ENCODE measurements at regions not wholly inside any gene's neighbourhood (a gene's known extent, or its start where the extent isn't known, plus 50 kb on each side); places are given as distances from the start of the nearest gene placed in this dataset.
"Not testable (repeated sequence)": the region's sequence is repeated elsewhere in the genome, so short reads cannot be mapped to it uniquely, and the experiment has no call there.

GRCh38 chr17:20677469-20677868 is 97.9 kb downstream of the CDRT15L2 start:
- H3K4me3 ChIP-seq (ENCODE audit: low read depth, low read length); DNase-seq (ENCODE audit: low read depth): not testable (repeated sequence)

GRCh38 chr17:20678424-20678823 is 98.9 kb downstream of the CDRT15L2 start:
- not testable (repeated sequence) for DNase-seq (ENCODE audit: low read depth)

DNA sequence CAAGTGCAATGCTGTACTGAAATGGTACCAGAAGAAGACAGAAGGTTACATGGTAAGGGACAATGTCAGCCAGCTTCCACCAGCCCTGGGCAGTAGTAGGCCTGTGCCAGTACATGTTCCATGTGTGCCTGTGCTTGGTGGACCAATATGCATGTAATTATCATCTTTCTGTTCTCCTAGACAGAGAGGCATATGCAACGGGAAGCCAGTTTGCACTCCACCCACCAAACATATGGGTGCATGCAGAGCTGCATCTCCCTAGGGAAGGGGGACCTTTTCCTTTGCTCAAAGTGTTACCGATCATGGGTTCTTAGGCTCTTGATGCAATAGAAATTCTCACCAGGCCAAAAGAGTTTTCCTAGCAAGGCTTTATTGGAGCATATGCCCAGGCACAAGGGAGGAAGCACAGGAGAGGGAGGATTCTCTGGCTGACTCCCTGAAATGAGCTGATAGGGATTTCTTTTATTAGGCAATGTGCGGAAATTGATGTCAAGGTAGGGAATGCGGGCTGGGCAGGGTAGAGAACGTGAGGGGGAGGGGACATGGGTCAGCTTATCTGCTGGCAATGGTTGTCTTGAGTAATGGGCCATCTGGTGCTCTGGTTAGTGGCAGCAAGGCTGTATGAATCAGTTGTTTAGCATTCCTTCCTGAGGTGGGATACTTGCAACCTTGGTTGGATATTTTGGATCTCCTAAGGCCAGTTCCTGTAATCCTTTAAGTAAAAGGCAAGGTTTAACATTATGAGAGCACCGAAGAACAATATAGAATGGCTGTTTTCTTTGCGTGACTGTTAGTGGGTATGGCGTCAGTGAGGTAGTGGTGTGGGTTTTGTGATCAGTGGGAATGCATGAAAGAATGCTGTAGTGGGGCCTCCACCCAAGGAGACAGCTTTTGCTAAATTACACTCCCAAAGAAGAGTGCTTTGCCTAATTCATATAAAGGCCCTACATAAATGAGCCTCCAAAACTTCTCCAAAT is 102.5 kb downstream of the CDRT15L2 start:
- not testable (repeated sequence) for DNase-seq (ENCODE audit: low read depth); H3K4me3 ChIP-seq (ENCODE audit: low read depth, low read length)

More at GRCh38 chr17:20678424-20678823, 98.9 kb downstream of the CDRT15L2 start:
- not testable (repeated sequence) for H3K4me3 ChIP-seq (ENCODE audit: low read depth, low read length)

- DNase-seq (ENCODE audit: low read depth); H3K4me3 ChIP-seq (ENCODE audit: low read depth, low read length): not testable (repeated sequence)
Measured at GRCh38 chr17:20683651-20684229, 104.2 kb downstream of the CDRT15L2 start.

DNA sequence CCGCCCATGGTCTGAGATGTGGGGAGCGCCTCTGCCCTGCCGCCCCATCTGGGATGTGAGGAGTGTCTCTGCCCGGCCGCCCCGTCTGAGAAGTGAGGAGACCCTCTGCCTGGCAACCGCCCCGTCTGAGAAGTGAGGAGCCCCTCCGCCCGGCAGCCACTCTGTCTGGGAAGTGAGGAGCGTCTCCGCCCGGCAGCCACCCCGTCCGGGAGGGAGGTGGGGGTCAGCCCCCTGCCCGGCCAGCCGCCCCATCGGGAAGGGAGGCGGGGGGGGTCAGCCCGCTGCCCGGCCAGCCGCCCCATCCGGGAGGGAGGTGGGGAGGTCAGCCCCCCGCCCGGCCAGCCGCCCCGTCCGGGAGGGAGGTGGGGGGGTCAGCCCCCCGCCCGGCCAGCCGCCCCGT is 105.5 kb downstream of the CDRT15L2 start:
- H3K4me3 ChIP-seq (ENCODE audit: low read depth, low read length); DNase-seq (ENCODE audit: low read depth): not testable (repeated sequence)

DNA sequence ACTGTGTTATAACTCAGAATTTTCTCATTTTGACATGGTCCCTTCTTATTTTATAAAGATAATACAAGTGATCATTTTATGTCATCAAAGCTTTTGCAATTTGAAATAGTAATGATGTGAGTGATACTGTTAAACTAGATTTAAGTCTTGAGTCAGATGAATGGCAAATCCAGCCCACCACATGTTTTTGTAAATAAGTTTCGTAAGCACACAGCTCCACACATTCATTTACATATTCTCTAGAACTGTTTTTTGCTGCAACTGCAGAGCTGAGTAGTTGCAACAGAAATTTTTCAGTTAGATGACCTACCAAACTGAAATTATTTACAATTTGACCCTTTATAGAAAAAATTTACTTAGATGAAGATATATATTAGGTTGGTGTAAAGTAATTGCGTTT is 108.1 kb downstream of the CDRT15L2 start:
- H3K4me3 ChIP-seq (ENCODE audit: low read depth, low read length); DNase-seq (ENCODE audit: low read depth): not testable (repeated sequence)

DNA sequence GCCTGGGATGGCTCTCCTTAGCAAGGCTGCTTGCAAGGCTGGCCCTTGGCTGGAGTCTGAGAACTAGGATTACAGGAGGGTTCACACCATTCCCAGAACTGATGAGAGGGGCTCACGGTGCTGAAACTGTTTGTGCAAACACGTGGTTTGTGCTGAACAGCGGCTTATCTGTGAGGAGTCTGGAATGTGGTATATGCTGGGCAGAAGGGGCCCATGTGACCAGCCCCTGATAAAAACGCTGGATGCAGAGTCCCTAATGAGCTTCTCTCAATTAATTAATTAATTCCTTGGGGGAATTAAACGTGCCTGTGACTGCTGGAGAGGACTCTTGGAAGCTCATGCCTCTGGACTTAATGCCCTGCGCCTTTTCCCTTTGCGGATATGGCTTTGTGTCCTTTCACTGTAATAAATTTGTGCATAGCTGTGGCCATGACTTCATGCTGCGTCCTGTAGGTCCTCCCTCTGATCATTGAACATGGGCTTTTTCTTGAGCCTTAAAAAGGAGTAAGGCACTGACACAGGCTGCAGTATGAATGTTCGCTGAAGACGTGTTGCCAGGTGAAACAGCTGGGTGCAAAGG is 109.7 kb downstream of the CDRT15L2 start:
- not testable (repeated sequence) for DNase-seq (ENCODE audit: low read depth); H3K4me3 ChIP-seq (ENCODE audit: low read depth, low read length)

- not testable (repeated sequence) for H3K4me3 ChIP-seq (ENCODE audit: low read depth, low read length); DNase-seq (ENCODE audit: low read depth)
Measured at GRCh38 chr17:20692706-20693105, 113.2 kb downstream of the CDRT15L2 start.

DNA sequence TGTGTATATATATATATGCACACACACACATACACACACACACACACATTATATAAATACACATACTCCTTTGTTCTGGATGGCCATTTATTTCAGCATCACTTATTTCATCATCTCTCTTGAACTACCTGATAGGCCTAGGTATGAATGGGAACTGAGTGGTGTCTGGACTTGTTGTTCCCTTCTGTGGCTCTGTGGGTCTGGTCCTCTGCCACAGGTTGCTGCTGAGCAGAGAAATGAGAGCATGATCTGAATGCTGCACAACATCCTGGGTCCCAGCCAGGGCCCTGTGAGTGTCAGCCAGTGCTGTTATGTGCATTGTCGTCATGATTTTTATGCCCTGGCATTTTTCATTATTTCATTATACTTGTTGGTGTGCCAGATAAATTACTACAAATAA is 116.3 kb downstream of the CDRT15L2 start:
- not testable (repeated sequence) for DNase-seq (ENCODE audit: low read depth); H3K4me3 ChIP-seq (ENCODE audit: low read depth, low read length)

- not testable (repeated sequence) for DNase-seq (ENCODE audit: low read depth); H3K4me3 ChIP-seq (ENCODE audit: low read depth, low read length)
Measured at GRCh38 chr17:20698463-20699206, 119.1 kb downstream of the CDRT15L2 start.

DNA sequence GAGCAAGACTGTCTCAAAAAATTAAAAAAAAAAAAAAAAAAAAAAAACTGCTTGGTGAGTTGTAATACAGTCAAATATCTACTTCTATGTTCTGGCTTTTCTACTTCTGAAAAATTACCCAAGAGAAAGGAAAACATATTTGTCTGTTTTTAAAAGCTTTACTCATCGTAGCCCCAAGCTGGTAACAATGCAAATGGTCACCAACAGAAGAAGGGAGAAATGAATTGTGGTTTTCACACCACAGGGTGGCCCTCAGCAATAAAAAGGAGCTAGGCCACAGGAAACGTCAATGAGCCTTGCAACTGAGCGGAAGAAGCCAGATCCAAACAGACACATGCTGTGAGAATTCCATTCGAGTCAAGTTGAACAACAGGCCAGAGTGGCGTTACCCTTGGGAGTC is 121.0 kb downstream of the CDRT15L2 start:
- DNase-seq (ENCODE audit: low read depth); H3K4me3 ChIP-seq (ENCODE audit: low read depth, low read length): not testable (repeated sequence)

DNA sequence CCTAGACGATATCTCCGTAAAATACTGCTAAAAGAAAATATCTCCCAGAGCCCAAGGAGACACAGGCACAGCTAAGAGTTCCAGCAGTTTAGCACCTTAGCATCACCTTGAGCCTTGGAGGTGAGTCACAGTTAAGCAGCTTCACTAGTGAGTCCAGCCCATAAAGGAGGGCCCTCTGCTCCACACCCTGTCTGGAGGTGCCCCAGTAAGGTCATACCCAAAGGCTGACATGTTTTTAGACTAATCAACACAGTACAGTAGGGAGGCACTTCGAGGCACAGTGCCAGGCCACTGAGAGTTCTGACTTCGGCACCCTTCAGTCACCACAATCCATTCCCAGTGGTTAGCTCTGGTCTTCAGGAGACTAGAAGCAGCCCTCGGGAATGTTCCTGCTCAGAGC is 121.8 kb downstream of the CDRT15L2 start:
- DNase-seq (ENCODE audit: low read depth); H3K4me3 ChIP-seq (ENCODE audit: low read depth, low read length): not testable (repeated sequence)

DNA sequence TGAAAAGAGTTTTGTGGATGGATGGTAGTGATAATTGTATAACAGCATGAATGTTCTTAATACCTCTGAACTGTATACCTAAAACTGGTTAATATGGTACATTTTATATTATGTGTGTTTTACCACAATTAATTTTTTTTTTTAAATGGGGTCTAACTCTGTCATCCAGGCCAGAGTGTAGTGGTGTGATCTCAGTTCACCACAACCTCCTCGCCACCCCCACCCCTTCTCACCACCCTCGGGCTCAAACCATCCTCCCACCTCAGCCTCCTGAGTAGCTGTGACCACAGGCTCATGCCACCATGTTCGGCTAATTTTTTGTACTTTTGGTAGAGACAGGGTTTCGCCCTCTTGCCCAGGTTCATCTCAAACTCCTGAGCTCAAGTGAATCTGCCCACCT is 123.2 kb downstream of the CDRT15L2 start:
- no peak for DNase-seq (ENCODE audit: low read depth)
- TF ChIP-seq CTCF (IDR thresholded peaks at IDR 0.05; ENCODE audit: control insufficient read depth, extremely low read depth, insufficient read depth): no peak
- H3K4me3 ChIP-seq (ENCODE audit: low read depth, low read length): no peak overlapping the region

Data from LNCaP clone FGC (cell line).